DMS 273 treated with DMSO at 0.1 percent for 48 hours (cell line): ENCODE measurements at regions not wholly inside any gene's neighbourhood (a gene's known extent, or its start where the extent isn't known, plus 50 kb on each side); places are given as distances from the start of the nearest gene placed in this dataset.
"Not testable (repeated sequence)": the region's sequence is repeated elsewhere in the genome, so short reads cannot be mapped to it uniquely, and the experiment has no call there.

Experiments
- DNase-seq: peaks from one replicate; lab custom pipeline; 2025; lab: John Stamatoyannopoulos, UW

DNA sequence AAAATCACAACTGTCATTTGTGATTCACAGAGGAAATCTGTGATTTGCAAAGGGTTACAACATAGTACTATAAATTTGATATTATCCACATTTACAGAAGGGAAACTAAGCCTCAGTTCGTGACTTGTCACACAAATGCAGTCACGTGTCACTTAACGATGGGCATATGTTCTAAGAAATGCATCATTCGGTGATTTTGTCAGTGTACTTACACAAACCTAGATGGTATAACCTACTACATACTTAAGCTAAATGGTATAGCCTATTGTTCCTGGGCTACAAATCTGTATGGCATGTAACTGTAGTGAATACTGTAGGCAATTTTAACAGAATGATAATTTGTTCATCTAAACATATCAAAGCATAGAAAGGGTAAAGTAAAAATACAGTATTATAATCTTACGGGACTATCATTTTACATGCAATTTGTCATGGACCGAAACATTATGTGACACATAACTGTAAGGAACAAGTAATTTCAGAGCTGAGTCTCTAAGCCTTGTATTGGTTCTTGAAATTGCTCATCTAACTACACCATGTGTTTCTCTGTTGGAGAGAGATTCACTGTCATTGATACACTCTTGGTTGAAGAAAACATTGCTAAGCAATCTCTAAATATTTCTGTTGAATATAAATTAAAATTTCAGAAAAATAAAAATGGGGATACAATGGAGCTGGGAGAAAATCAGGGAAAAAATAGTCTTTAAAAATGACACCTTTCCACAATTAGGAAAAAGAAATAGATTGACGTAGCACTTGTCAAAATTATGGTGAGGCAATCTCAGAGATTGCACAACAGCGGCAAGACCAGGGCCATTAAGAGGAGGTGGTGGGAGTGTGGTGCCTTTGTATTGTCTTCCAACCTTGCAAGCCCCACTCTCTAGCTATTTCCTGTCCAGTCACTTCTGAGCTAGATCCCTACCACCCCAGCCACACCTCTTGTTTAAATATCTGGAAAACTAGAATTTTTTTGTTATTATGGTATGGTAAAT lies 645.8 kb upstream of the TBL1XR1 start:
- DNase-seq = no peak

GRCh38 chr3:177852001-177852807 lies 654.9 kb upstream of the TBL1XR1 start:
- DNase-seq = no peak

GRCh38 chr3:177855021-177855420 lies 657.7 kb upstream of the TBL1XR1 start:
- no peak for DNase-seq

- DNase-seq = no peak
Measured at GRCh38 chr3:177860184-177860583, 662.9 kb upstream of the TBL1XR1 start.

DNA sequence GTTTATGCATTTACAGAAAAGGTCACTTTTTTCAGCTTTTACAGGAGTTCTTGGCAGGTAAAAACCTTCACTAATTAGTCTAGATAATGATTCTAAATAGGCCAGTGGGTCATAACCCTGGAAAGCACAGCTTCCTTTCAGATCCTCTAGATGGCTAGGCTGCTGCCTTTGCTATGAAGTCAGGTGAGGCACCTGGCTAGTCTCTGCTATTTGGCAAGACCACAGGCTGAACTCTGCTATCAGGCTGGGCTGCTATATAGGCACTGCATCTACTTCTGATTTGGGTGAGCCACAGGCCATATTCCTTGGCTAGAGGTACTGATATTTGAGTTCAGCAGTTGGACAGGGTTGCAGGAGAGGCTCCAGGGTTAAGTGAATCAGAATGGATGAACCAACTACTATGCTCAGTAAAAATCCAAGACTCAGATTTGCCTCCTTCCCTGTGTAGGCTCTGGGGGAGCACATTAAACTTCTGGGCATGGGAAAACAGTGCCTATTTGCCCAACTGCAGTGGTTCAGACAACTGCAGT lies 665.7 kb upstream of the TBL1XR1 start:
- no peak for DNase-seq

- not testable (repeated sequence) for DNase-seq
Measured at GRCh38 chr3:177871267-177871666, 665.0 kb upstream of the KCNMB2 start.

DNA sequence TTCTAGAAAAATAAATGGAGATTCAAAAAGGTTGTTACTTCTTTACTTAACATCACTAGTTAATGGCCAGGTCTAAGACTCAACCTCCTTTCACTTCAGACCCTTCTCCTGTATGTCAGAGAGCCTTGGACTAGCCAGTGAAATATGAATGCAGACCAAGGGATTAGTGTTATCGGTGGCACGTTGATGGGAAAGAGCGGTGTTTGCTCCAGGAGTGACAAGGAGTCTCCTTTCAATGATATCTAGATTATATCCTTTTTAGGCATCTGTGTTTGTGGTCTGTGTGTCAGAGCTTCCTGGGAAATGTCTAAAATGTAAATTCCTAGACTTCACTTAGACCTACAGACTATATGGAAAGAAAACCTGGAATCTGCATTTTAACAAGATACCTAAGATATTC lies 658.0 kb upstream of the KCNMB2 start:
- no peak for DNase-seq

DNA sequence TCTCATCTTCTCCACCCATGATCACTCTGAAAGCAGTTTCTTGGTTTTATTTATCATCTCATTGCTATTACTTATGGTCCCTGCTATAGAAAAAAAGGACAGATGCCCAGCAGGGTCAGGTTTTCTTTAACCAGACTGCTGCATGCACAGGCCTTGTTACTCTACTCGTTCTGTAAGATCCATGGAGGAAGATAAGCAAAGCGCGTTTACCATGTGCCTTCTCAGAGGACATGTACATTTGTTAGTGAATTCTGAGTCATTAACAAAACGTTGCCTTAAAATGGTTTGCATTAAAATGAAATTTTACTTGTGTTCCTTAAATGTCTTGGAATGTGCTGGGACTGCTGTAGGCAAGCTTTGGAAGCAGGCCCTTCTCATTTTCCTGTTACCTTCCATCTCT lies 657.3 kb upstream of the KCNMB2 start:
- no peak for DNase-seq

DNA sequence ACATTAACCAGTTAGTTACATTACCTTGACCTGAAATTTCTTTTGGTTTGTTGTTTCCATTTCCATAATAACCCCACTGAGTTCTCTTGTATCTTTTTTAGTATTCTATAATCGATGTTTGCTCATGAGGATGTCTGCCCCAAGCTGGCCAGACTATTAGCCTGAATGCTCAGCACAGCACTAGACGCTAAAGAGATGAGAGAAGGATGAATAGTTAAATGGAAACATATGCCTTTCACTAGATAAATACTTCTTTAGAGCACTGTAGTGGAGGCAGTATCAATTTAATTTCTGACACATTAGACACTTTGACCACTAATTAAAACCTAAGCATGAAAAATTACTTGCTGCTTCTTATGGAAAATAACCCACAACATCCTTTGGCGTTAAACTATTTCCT lies 654.9 kb upstream of the KCNMB2 start:
- DNase-seq = no peak

DNA sequence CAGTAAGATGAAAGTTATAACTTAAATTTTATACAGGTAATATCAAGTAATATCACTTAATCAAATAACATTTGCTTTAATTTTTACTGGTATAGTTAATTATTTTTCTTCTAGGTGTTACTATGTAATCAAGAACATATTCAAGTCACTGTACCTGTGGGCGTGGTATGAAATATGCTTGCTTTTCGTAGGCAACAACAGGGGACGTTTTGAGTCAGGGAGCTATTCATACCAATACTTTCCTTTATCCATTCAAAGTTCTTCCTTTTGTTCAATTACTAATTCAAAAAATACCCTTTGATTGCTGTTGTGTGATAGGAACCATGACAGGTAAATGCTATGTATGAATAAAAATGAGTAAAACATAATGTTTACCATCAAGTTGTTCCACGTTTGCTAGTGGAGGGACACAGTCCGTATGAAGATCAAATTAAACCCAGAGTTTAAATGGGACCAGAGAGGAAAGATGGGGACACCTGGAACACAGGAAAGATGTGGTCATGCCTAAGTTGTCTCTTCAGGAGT lies 654.0 kb upstream of the KCNMB2 start:
- no peak for DNase-seq

DNA sequence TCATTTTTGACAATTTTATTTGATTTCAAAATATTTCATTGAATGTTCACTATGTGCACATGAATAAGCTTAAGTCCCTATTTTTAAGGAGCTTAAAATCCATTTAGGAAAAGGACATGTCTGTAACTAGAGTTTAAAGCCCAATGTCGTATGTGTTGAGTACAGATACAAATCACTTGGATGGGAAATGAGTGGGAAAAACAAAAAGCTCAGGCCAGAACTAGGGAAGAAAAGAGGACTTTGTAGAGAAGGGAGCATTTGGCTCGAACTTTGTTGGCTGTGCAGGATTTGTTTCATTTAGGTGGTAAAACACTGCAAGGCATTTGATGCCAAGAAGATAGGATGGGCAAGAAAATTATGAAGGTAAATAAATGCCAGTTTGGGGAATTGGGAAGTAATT lies 653.1 kb upstream of the KCNMB2 start:
- DNase-seq = no peak

GRCh38 chr3:177883957-177884356 lies 652.3 kb upstream of the KCNMB2 start:
- DNase-seq = no peak

- no peak for DNase-seq
Measured at GRCh38 chr3:177885063-177885462, 651.2 kb upstream of the KCNMB2 start.

DNA sequence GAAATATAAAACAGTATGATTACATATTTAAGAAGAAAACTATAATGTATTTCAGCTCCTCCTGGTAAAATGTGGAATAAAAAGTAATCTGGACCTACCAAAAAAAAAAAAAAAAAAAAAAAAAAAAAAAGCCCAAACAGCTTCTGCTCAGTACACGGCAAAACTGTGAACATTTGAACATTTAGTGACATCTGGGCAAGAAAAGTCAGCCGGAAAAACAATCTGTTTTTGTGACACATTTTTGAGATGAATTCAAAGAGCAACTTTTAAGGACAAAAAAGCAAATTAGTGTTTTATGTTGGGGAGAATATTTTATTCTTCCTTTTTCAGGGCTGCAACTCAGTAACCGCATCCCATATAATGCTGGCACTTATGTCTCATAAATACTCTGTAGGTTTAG lies 649.7 kb upstream of the KCNMB2 start:
- DNase-seq = no peak

DNA sequence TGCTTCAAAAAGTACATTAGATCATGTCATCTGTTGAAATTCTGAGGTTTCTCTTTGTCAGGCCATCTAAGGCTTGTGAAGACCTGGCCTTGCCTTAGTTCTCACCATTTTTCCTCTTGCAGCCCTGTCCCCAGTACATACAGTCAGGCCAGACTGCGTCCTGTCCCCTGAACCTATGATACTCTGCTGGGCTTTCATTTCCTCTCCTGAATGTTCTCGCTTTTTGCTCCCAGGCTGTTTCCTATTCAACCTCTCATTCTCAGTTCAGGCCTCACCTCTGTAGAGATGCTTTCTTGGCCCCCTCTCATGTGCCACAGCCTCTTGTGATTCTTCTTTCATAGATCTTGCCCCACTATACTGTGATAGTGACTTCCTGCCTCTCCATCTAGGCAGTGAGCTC lies 648.8 kb upstream of the KCNMB2 start:
- no peak for DNase-seq

GRCh38 chr3:177889161-177889560 lies 647.1 kb upstream of the KCNMB2 start:
- no peak for DNase-seq

- DNase-seq = no peak
Measured at GRCh38 chr3:177889652-177890358, 646.4 kb upstream of the KCNMB2 start.

DNA sequence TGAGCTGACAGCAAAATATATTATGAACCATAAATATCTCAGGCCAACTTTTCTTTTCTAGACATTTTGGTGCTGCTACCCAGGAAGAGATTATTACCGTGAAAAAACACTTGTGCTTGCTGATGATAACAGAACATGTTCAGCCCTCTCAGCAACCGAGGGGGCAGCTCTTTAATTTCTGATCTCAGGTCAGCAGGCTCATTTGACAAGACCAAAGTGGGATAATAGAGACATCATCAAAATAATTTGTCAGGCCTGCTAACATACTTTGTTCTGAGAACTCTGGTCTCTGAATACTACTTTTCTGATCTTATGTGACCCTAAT lies 645.9 kb upstream of the KCNMB2 start:
- DNase-seq = no peak

DNA sequence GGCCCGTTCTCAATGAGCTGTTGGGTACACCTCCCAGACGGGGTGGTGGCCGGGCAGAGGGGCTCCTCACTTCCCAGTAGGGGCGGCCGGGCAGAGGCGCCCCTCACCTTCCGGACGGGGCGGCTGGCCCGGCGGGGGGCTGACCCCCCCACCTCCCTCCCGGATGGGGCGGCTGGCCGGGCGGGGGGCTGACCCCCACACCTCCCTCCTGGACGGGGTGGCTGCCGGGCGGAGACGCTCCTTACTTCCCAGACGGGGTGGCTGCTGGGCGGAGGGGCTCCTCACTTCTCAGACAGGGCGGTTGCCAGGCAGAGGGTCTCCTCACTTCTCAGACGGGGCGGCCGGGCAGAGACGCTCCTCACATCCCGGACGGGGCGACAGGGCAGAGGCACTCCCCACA lies 644.7 kb upstream of the KCNMB2 start:
- DNase-seq = not testable (repeated sequence)

- no peak for DNase-seq
Measured at GRCh38 chr3:177893331-177893730, 642.9 kb upstream of the KCNMB2 start.

- no peak for DNase-seq
Measured at GRCh38 chr3:177894081-177894728, 642.0 kb upstream of the KCNMB2 start.

DNA sequence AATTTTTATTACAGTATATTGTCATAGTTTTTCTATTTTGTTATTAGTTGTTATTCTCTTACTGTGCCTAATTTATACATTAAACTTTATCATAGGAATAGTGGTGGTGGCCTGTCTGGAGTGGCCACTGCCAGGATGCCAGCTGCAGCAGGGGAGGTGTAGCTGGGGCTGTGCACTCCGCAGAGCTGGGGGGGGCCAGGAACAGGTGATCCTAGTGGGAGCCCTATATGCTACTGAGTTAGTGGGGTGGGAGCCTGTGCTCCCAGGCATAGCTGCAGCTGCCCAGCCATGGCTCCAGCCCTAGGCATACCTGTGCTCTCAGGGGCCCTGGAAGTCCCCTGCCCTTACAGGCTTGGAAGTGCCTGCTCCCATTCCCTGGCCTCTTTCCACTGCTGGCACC lies 638.1 kb upstream of the KCNMB2 start:
- DNase-seq = no peak
